ENCODE measurements at regions not wholly inside any gene's neighbourhood (a gene's known extent, or its start where the extent isn't known, plus 50 kb on each side); places are given as distances from the start of the nearest gene placed in this dataset.

DNA sequence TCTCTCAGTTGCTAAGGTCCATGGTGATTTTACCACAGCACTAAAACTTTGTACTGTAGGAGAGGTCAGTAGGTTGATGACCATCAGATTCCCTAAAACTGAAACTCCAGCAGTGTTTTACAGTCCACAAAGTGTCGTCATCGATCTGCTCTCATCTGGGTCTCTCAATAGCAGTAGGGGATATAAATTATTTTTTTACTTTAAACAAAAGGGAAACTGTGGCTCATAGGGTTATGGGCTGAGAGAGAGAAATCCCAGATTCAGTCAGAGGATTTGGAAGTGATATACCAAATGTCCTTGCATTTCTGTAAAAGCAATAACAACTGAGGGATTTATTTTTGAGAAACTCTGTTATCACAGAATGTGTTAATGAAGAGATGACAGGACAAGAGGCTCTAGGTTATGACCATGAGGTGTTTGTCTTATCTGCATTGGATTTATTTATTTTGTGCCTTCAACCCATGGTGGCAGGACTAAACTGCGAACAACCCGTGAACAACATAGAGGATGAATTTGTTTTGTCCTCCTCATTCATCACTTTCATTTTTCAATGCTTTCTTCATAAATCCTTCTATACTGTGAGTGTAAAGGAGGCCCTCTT is 869.7 kb downstream of the OTOL1 start:
- Histone ChIP-seq H3K23me2 (ENCODE audit: insufficient read length, low read depth, low read length, poor library complexity, severe bottlenecking) (no peaks in the 10 kb centered on the region), H2AK5ac (ENCODE audit: insufficient read length, low read length) (no peak overlapping the region), H3K79me1 (ENCODE audit: insufficient read depth, low read depth, low read length, poor library complexity, severe bottlenecking) (no peaks in the 10 kb centered on the region), H3K27me3 (ENCODE audit: insufficient read depth, low read length) (no peaks in the 10 kb centered on the region), H3T11ph (ENCODE audit: low read length) (no peak overlapping the region), H3K4ac (ENCODE audit: low read depth, low read length) (no peak overlapping the region), H3K4me2 (ENCODE audit: insufficient read depth, insufficient read length, low read length) (no peak overlapping the region), H2AFZ (ENCODE audit: low read length) (no peak overlapping the region), H3K4me1 (ENCODE audit: insufficient read depth, low read length) (no peaks in the 10 kb centered on the region), H4K91ac (ENCODE audit: insufficient read length, low read depth, low read length) (no peak overlapping the region), H2BK15ac (ENCODE audit: low read depth, low read length) (no peak overlapping the region), H3K79me2 (ENCODE audit: insufficient read depth, low read length) (no peaks in the 10 kb centered on the region), H4K8ac (replicated peaks; ENCODE audit: insufficient read length, low read depth, low read length) (no peak overlapping the region), H4K20me1 (ENCODE audit: control insufficient read depth, insufficient read depth, insufficient read length) (no peaks in the 10 kb centered on the region), H3K14ac (ENCODE audit: insufficient read depth, low read length) (no peak overlapping the region), H3K9ac (ENCODE audit: extremely low read depth, insufficient read length, low read length) (no peak overlapping the region), H4K5ac (ENCODE audit: insufficient read length, low read depth, low read length) (no peak overlapping the region), H3K27ac (ENCODE audit: insufficient read length, low read depth, low read length) (no peak overlapping the region), H2BK120ac (ENCODE audit: low read depth, low read length, poor library complexity, severe bottlenecking) (no peak overlapping the region), H3K9me3 (ENCODE audit: control insufficient read depth, low read depth, low read length) (no peaks in the 10 kb centered on the region), H2BK12ac (ENCODE audit: insufficient read length, low read depth, low read length) (no peak overlapping the region), H3K23ac (ENCODE audit: insufficient read length, low read depth, low read length) (no peak overlapping the region), H2BK20ac (ENCODE audit: low read depth, low read length, poor library complexity, severe bottlenecking) (no peak overlapping the region), H2BK5ac (ENCODE audit: insufficient read length, low read length) (no peak overlapping the region), H3K56ac (ENCODE audit: insufficient read length, low read depth, low read length) (no peak overlapping the region), H3K18ac (ENCODE audit: insufficient read length, low read depth, low read length) (no peak overlapping the region)
- no peak overlapping the region for H3K27ac Mint-ChIP-seq
- no peaks in the 10 kb centered on the region for H3K9me3 Mint-ChIP-seq
- DNase-seq, result no peak
- TF ChIP-seq, protein P1, sequence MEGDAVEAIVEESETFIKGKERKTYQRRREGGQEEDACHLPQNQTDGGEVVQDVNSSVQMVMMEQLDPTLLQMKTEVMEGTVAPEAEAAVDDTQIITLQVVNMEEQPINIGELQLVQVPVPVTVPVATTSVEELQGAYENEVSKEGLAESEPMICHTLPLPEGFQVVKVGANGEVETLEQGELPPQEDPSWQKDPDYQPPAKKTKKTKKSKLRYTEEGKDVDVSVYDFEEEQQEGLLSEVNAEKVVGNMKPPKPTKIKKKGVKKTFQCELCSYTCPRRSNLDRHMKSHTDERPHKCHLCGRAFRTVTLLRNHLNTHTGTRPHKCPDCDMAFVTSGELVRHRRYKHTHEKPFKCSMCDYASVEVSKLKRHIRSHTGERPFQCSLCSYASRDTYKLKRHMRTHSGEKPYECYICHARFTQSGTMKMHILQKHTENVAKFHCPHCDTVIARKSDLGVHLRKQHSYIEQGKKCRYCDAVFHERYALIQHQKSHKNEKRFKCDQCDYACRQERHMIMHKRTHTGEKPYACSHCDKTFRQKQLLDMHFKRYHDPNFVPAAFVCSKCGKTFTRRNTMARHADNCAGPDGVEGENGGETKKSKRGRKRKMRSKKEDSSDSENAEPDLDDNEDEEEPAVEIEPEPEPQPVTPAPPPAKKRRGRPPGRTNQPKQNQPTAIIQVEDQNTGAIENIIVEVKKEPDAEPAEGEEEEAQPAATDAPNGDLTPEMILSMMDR (conservative IDR thresholded peaks at IDR 0.05), result no peak
- no peaks in the 10 kb centered on the region for H3K27me3 Mint-ChIP-seq (ENCODE audit: low read depth)
- no peaks in the 10 kb centered on the region; a peak in 1 of 7 replicates for H3K36me3 Mint-ChIP-seq (ENCODE audit: insufficient read depth in 1 of 3, low read depth in 3 of 3)
- H3K4me3 Mint-ChIP-seq, result no peak overlapping the region
- H3K4me1 Mint-ChIP-seq, result peaks cover 8 to 10% of the 10 kb centered on the region in 2 experiments
- no CpG with 5 or more reads among the region's 4 CpGs for WGBS (ENCODE audit: extremely low coverage, insufficient read length, low lambda C conversion rate)

All from H9 (cell line).